GM18873 (cell line): ENCODE measurements at regions not wholly inside any gene's neighbourhood (a gene's known extent, or its start where the extent isn't known, plus 50 kb on each side); places are given as distances from the start of the nearest gene placed in this dataset.

Experiments
- ATAC-seq: cut with Tn5 transposase; IDR thresholded peaks from one replicate; pipeline ENCODE4 v1.9.1; 2021; ENCODE audit warnings: mild to moderate bottlenecking, moderate library complexity, moderate number of reproducible peaks; ENCODE audit not compliant: unreplicated experiment, low FRiP score

GRCh38 chr20:12020846-12021245, 103.2 kb downstream of the BTBD3 start:
- ATAC-seq: no peak

GRCh38 chr20:12022126-12022525, 104.4 kb downstream of the BTBD3 start:
- no peak for ATAC-seq

- ATAC-seq: no peak
Measured at GRCh38 chr20:12023194-12023795, 105.6 kb downstream of the BTBD3 start.

DNA sequence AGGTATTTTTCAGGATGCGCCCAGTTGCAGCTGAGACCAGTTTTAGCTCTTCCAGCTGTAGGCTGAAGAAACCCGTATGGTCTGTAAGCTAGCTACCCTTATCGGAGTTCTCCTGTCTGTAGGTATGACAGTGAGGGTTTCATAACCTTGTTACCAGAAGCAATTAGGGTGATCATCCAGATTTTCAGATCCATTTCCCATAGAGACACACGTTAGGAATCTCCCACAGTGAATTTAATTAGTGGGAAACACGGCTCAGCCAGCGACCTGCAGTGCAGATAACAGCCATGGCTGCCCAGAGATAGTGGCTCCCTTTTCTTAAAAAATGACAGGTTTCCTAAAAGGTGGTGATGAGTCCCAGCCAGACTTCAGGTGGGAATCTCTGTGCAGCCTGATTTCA, 111.1 kb downstream of the BTBD3 start:
- no peak for ATAC-seq

GRCh38 chr20:12030470-12030869, 112.8 kb downstream of the BTBD3 start:
- ATAC-seq: no peak

DNA sequence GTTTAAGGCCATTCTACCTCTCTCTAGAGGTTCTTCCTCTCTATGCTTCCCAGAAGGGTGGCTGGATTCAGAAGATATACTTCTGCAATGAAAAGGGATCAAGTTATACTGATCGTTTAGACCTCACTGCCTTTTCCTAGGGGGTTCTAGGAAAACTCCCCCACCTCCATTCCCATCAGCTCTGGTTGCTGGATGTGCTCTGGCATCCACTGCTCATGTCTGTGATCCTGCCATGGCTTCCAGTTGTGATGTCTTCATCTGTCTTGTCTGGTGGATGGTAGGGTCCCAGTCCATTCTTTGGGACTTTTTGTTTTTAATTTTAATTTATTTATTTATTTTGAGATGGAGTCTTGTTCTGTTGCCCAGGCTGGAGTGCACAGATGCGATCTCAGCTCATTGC, 118.4 kb downstream of the BTBD3 start:
- ATAC-seq: no peak

- ATAC-seq: no peak
Measured at GRCh38 chr20:12037521-12037920, 119.8 kb downstream of the BTBD3 start.

GRCh38 chr20:12040261-12040660, 122.6 kb downstream of the BTBD3 start:
- no peak for ATAC-seq

DNA sequence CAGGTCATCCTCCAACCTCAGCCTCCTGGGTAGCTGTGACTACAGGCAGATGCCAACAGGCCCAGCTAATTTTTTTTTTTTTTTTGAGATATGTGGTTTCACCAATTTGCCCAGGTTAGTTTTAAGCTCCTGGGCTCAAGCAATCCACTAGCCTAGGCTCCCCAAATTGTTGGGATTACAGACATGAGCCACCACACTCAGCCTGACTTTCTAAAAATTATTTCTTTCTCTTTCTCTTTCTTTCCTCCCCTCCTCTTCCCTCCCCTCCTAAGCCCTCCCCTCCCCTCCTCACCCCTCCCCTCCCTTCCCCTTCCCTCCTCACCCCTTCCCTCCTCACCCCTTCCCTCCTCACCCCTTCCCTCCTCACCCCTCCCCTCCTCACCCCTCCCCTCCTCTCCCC, 127.3 kb downstream of the BTBD3 start:
- no peak for ATAC-seq

DNA sequence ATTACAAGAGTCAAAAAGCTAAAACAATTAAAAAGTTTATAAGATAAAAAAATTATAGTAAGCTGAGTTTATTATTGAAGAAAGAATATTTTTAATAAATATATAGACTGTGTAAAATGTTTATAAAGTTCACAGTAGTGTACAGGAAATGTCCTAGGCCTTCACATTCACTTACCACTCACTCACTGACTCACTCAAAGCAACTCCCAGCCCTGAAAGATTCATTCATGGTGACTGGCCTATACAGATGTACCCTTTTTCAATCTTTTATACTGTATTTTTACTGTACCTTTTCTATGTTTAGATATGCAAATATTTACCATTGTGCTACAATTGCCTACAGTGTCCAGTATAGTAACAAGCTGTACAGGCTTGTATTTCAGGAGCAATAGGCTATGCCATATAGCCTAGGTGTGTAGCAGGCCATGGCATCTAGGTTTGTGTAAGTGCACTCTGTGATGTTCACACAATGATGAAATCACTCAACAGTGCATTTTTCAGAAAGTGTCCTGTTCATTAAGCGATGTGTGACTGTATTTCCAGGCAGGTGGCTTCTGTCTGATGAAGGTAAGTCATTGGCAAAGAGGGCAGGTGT, 130.2 kb downstream of the BTBD3 start:
- no peak for ATAC-seq

DNA sequence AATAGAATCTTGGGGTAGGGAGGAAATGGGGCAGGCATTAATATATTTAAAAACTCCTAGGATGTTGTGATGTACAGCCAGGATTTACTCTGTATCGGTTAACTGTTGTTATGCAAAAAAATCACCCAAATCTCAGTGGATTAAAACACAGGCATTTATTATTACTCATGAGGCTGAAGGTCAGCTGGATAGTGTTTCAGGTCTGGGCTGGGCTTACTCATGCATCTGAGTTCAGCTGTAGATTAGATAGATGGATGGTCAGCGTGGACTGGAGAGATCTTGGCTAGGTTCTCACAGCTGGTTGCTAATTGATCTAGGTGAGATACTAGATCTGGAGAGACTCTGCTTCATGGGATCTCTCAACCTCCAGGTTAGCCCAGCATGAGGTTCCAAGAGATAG, 131.4 kb downstream of the BTBD3 start:
- ATAC-seq: no peak

GRCh38 chr20:12051206-12052163, 133.8 kb downstream of the BTBD3 start:
- ATAC-seq: no peak

DNA sequence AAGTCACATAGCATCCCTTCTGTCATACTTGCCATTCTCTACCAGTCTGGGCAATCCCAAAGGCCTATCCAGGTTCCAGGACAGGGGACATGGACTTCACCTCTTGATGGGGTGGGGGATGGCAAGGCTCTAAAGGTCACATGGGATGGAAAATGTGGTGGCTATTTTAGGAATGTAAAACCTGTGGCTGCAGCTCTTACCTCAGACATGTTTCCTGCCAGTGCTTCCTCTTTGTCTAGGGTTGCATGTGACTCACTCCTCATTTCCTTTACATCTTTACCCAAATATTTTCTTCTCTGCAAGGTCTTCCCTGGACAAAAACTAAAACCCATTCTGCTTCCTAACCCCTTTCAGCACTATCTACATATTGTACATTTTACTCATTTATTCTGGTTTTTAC, 135.7 kb downstream of the BTBD3 start:
- no peak for ATAC-seq

GRCh38 chr20:12054556-12054955, 136.9 kb downstream of the BTBD3 start:
- no peak for ATAC-seq

- ATAC-seq: no peak
Measured at GRCh38 chr20:12055161-12055560, 137.5 kb downstream of the BTBD3 start.

DNA sequence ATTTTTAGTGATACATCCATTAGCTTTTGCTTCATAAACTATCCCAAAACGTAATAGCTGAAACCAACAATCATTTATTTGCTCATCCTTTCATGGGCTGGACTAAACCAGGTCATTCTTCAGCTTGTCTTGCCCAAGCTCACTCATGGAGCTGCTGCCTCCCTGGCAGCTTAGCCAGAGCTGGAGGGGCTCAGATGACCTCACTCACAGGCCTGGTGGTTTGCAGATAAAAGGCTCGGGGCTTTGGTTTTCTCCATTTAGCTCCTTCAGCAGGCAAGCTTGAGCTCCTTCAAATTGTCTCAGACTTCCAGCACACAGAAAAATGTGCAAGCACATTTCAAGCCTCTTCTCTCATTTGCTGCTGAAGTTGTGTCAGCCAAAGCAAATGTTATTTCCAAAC, 139.1 kb downstream of the BTBD3 start:
- ATAC-seq: no peak

- ATAC-seq: no peak
Measured at GRCh38 chr20:12057778-12058177, 140.1 kb downstream of the BTBD3 start.

DNA sequence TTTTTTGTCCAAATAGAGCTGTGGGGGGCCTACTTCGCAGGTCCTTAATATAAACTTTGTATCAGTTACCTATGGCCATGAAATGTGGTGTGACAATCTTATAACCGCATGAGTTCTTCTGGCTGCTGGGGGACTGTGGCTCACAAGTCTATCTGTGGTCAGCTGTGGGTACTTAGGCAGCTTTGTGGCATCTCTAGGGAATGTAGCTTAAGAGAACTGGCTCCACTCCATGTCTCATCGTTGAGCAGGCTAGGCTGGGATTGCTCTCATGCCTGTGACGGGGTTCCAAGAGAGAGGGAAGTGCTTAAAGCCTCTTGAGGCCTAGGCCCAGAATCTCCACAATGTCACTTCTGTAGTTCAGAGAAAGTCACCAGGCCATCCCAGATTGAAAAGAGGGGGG, 140.5 kb downstream of the BTBD3 start:
- no peak for ATAC-seq

GRCh38 chr20:12061466-12061865, 143.8 kb downstream of the BTBD3 start:
- no peak for ATAC-seq

DNA sequence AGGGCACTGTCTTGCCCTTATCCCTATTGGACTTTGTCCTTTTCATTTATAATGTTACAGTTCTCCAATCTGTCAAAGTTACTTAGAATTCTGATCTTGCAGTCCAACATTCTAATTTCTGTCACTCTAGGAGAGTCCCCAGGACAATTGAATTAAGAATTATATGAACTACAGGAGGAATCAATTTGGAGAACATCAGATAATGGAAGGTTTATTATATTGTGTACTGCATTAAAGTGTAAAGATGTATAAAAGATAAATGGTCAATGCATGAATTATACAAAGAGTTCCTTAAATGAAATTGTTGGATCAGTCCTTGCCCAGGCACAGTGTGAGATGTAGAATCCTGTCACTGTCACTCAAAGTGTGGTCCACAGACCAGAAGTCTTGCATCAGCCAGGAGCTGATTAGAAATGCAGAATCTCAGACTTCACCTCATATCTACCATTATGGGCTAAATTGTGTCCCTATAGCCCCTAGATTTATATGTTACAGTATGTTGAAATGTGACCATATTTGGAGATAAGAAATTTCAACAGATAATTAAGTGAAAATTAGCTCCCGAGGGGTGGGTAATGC, 145.5 kb downstream of the BTBD3 start:
- ATAC-seq: no peak

DNA sequence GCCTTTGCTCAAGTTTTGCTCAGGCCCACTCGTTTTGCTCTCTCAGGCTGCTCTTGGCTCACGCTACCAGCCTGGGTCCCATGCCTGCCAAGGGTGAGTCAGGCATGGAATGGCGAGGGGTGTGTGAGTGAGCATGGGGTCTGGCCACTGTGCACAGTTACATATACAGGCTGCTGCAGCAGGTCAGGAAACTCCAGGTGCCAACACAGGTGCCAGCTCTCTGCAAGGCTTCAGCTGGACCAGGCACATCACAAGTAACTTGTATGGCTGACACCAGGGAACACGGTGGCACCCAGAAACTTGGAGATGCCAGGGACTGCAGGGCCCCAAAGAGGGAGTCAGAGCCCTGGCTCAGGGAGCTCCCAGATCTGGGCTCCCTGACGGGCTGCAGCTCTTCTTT, 146.8 kb downstream of the BTBD3 start:
- no peak for ATAC-seq
